ENCODE measurements at regions not wholly inside any gene's neighbourhood (a gene's known extent, or its start where the extent isn't known, plus 50 kb on each side); places are given as distances from the start of the nearest gene placed in this dataset.

DNA sequence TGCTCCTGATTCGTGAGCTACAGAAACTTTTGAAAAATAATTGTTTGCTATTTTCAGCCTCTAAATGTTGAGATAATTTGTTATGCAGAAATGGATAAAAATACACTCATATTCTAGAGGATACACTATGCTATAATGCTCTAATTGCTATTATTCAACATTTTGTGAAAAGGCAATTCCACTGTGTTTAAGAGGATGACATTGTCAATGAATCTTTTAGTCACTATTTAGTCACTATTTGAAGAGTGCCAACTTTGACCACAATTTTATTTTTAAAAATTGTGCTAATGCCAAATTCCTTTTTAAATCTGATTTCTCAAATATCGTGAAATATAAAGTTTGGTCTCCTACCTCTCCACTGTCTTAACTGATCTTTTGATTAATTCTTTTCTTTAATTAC is 604.9 kb upstream of the KCNMB2 start:
- no peak for DNase-seq (ENCODE audit: low read depth, low spot score)
- in situ Hi-C loops (cut with HindIII; ENCODE audit: low sequenced_read_pairs): no loop called here
- no peak overlapping the region for H3K4me3 ChIP-seq (ENCODE audit: low read depth, low read length)
- TF ChIP-seq, protein P1, sequence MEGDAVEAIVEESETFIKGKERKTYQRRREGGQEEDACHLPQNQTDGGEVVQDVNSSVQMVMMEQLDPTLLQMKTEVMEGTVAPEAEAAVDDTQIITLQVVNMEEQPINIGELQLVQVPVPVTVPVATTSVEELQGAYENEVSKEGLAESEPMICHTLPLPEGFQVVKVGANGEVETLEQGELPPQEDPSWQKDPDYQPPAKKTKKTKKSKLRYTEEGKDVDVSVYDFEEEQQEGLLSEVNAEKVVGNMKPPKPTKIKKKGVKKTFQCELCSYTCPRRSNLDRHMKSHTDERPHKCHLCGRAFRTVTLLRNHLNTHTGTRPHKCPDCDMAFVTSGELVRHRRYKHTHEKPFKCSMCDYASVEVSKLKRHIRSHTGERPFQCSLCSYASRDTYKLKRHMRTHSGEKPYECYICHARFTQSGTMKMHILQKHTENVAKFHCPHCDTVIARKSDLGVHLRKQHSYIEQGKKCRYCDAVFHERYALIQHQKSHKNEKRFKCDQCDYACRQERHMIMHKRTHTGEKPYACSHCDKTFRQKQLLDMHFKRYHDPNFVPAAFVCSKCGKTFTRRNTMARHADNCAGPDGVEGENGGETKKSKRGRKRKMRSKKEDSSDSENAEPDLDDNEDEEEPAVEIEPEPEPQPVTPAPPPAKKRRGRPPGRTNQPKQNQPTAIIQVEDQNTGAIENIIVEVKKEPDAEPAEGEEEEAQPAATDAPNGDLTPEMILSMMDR (IDR thresholded peaks at IDR 0.05; ENCODE audit: low read depth, low read length): no peak

DNA sequence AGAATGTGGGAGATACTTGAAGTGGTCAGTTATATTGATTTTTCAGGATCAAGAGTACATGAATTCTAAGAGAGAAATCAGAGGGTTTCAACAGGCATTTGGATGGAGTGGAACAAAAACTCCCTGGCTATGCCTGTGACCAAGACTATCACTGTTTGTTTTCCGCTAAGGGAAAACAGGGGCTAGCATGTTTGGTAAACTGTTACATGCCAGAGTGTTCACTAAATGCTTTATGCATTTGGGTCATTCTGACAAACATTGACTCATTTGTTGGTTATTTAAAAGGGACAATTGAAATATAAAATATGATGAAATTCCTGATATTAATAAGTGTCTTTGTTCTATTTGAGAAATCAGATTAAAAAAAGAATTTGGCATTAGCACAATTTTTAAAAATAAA is 603.9 kb upstream of the KCNMB2 start:
- in situ Hi-C loops (cut with HindIII; ENCODE audit: low sequenced_read_pairs): no loop called here
- DNase-seq (ENCODE audit: low read depth, low spot score): no peak
- TF ChIP-seq, protein P1 (IDR thresholded peaks at IDR 0.05; ENCODE audit: low read depth, low read length): no peak
- H3K4me3 ChIP-seq (ENCODE audit: low read depth, low read length): no peak overlapping the region

DNA sequence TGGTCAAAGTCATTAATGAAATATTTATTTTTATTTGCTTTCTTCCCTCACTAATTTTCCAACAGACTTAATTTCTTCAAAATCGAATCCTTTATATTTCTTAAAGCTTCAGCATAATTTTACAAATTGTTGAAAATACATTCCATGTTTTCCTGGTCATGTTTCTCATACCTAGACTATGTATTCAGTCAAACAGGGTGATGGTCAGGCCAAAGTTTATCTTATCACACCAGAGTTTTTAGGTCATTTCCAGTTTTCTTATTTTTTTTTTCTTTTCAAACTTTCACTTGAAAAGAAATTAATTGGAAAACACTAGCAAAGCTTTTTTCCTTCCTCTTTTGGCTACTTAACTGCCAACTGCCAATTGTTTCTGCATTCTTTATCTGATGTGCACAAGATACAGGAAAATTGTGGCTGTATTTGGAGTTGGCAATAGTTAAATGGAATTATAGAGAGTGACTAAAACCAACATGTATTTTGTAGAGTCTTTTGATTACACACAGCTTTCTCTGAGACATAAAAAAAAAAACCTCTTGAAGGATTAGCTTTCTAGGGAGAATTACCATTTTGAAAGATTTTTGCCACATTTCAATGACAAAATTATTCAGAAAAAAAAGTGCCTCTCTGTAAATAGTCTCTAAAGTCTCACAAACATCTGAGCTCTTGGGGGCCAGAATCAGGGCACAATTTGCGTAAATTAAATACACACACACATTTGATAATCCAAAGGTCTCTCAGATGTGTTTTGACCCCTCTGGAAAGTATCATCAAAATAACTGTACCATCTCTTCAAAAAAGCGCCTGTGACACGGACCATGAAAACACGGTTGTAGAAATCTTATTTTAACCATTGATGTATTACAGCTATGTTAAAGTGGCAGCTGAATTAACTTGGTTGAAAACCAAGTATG is 603.2 kb upstream of the KCNMB2 start:
- in situ Hi-C loops (cut with HindIII; ENCODE audit: low sequenced_read_pairs): no loop called here
- peak; percentile 37 for DNase-seq (ENCODE audit: low read depth, low spot score)
- no peak overlapping the region for H3K4me3 ChIP-seq (ENCODE audit: low read depth, low read length)
- TF ChIP-seq, protein P1 (IDR thresholded peaks at IDR 0.05; ENCODE audit: low read depth, low read length): no peak

DNA sequence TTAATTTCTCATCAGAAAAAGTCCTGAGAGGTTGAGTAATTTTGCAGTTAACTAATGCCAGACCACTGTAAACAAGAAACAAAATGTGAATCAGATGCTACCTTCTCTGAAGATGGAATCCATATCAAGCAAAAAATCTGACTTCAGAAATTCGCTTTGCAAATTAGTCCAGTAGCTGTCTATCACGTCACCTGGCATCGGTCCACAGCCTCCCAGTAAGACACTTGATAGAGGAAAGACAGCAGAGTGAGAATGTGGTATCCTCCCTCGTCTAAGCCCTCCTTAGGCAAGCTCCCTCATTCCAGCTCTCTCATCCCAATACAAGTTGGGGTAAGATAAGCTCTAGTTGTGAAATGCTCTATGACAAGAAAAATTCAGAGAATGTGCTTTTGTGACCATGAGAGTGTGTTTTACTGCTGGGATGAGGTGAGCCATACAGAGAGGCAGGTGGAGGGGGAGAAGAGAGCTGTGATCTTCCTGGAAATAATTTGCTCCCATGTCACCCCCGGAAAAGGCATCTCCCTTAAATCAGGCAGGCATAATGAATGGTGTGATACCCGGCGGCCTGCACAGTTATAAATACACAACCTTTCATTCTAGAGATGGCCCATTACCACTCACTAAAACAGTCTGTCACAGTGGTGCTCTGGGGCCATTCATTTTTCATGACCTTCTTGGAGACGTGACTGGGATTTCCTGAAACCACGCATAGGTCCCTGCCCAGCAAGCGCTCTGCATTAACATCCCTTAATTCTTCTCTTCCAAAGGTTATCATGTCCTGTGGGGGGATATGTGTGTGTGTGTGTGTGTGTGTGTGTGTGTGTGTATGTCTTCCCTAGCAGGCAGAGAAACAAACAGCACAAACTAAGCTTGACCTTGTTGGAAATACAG is 602.0 kb upstream of the KCNMB2 start:
- peak; percentile 16 for DNase-seq (ENCODE audit: low read depth, low spot score)
- TF ChIP-seq, protein P1 (IDR thresholded peaks at IDR 0.05; ENCODE audit: low read depth, low read length): no peak

DNA sequence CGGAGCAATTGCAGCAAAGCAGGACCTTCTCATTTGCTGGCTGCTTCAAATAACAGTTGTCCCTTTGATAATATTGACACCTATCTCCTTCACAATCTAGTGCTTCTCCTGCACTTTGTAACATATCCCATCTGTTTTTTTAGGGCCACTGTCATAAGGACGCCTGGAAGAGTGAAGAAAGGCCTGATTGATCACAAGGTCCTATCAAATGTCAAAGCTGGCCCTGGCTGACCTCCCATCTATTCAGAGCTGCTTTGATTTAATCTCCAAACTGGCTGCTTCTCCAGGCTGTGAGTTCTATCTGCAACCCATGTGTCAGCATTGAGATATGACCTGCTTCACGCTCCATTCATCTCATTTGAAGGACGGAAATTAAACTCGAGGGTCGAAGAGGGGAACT is 601.2 kb upstream of the KCNMB2 start:
- TF ChIP-seq, protein P1 (IDR thresholded peaks at IDR 0.05; ENCODE audit: low read depth, low read length): no peak
- DNase-seq (ENCODE audit: low read depth, low spot score): no peak
- in situ Hi-C loops (cut with HindIII; ENCODE audit: low sequenced_read_pairs): no loop called here
- H3K4me3 ChIP-seq (ENCODE audit: low read depth, low read length): no peak overlapping the region

More for the DNA sequence above, 602.0 kb upstream of the KCNMB2 start:
- in situ Hi-C loops (cut with HindIII; ENCODE audit: low sequenced_read_pairs): no loop called here
- no peak overlapping the region for H3K4me3 ChIP-seq (ENCODE audit: low read depth, low read length)

DNA sequence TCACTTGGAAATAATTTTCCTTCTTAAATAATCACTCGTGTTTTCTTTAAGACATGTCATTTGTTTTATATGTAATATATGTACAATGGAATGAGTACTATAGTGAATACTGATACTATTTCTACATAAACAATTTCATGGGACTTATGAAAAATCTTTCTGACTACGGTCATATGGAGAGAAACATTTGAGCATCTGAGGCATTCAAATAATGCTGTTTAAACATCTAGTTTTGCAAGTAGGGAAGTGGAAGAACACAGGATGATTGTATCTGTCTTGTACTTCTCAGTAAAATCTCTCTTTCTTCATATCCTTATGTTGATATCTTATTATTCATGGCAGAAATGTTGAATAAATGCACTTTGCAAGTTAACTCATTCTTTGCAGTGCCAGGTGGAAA is 599.5 kb upstream of the KCNMB2 start:
- TF ChIP-seq, protein P1 (IDR thresholded peaks at IDR 0.05; ENCODE audit: low read depth, low read length): no peak
- DNase-seq (ENCODE audit: low read depth, low spot score): no peak
- in situ Hi-C loops (cut with HindIII; ENCODE audit: low sequenced_read_pairs): no loop called here
- H3K4me3 ChIP-seq (ENCODE audit: low read depth, low read length): no peak overlapping the region

Data from astrocyte of the spinal cord (primary cell).